CMK (cell line): ENCODE measurements at regions not wholly inside any gene's neighbourhood (a gene's known extent, or its start where the extent isn't known, plus 50 kb on each side); places are given as distances from the start of the nearest gene placed in this dataset.

ENCODE experiments used
- DNase-seq: peaks from one replicate; pipeline ENCODE4 v3.0.0-alpha.2; 2010; ENCODE audit warnings: low read depth

DNA sequence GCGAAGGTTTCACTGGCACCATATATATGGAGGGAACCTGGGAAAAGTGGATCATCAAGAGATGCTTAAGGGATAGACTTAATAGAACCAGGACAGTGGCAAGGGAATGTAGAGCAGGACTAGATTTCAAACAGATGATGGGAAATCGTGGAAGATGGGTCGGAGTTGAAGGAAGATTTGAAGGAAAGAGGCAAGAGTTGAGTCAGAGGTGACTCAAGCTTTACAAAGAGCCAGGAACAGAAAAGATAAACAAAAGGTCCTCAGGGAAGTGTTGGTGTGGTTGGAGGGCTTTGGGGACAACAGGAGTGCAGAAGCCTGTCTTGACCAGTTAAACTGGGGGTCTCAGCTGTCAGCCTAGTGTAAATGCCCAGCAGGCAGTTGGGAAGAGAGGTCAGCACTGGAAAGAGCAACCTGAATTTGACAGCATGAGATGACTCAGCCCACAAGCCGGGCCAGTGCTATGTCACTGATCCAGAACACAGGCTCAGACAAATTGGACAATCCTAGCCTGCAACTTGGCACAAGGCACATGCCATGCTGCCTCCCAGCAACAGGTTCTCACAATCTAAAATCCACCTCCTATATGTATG lies 230.5 kb downstream of the IDS start:
- no peak for DNase-seq

DNA sequence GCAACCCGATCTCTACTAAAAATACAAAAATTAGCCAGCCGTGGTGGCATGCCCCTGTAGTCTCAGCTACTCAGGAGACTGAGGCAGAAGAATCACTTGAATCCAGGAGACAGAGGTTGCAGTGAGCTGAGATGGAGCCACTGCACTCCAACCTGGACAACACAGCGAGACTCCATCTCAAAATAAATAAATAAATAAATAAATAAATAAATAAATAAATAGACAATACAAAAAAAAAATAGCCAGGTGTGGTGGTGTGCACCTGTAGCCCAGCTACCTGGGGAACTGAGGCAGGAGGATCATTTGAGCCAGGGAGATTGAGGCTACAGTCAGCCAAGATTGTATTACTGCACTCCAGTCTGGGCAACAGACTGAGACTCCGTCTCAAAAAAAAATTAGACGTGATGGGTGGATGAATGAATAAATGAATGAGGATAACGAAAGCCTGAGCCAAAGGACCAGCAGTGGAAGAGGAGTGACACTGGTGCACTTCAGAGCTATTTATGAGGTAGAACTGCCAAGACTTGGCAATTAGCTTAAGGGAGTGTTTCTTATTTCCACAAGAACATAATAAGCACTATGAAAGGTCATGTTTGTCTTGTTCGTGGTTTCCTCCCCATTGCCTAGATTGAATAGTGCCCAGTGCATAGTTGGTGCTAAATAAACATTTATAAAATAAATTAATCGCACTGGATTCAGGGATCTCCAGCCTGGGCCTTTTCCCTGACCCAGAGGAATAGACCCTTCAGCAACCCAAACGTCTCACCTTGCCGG lies 232.2 kb downstream of the IDS start:
- DNase-seq = no peak

DNA sequence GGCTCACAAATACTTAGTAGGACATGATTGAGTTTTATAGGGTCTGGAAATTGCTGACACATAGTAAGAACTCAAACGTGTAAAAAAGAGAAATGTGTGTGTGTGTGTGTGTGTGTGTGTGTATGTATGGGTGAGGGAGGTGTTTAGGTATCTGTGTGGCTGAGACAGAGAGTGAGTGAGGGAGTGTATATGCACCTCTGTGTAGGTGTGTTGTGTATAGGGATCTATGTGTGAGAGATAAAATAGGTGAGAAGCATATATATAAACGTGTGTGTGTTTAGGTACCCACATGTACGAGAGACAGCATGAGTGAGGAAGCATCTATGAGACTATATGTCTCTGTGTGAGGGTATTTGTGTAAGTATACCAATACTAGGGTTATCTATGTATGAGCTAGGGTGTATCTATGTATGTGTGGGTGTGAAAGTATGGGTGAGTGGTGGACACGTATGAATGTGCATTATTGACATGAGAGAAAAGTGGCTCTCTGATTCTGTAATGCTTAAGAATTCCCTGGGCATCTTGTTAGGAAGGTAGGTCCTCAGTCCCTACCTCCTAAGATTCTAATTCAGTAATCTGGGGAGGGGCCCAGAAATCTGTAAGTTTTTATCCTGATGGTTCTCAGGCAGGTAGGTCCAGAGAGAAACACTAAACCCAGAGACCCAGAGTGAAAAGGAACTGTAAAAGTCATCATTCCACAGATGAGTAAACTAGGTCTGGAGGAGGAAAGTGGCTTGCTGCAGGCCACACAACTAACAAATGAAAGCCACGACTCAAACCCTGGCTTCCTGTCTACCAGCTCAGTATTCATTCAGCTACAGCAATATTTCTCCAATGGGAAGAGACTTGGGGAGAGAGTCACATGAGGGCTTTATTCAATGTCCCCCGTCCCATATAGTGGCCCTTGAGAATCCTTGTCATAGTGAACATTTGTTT lies 237.0 kb downstream of the IDS start:
- no peak for DNase-seq

DNA sequence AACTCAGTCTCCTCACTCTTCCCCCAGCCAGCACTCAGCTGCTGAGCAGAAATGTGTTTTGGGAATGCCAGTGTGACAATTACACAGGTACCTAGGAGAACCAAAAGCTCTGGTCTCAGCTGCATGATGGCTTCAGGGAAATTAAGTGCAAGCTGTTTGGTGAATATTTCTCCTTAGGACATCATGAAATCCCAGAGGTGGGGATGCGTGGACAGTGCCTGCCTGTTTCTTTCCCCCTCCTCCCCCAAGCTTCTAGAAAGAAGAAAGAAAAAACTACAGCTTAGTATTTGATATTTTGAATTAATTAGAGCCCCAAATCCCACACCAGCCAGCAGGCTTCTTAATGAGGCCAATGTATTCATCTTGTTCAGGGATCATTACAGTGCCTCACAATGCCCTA lies 243.0 kb downstream of the IDS start:
- DNase-seq = no peak

DNA sequence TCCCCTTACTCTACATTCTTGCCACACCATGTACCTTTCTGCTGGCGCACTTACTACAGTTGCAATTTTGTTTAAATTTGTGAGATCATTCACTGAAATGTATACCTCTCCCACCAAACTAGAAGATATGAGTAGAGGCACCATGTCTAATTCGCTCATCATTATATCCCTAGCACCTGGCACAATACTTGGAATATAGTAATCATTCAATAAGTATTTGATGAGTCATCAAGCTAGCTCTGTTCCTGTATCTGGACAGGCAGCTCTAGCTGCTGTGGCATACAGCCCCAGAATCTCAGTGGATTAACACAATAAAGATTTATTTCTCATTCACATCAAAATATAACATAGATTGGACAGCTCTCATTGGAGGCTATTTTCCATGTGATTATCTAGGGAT lies 245.9 kb downstream of the IDS start:
- DNase-seq = no peak

DNA sequence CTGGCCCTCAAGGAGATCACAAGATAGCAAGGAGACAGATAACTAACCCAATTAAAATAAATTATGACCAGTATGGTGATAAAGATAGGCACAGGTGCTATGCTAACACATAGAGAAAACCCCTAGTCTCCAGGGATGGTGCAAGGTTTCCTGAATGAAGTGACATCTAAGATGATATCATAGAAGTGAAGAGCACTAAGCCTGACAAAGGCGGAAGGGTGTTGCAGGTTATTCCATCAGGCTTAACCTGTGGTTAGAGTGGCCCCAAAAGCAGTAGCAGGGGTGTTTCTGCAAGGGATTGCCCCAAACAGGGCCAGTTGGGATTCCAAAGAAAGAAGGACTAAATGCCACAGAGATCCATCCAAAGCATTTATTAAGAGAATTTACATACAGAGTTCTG lies 249.2 kb downstream of the IDS start:
- no peak for DNase-seq

DNA sequence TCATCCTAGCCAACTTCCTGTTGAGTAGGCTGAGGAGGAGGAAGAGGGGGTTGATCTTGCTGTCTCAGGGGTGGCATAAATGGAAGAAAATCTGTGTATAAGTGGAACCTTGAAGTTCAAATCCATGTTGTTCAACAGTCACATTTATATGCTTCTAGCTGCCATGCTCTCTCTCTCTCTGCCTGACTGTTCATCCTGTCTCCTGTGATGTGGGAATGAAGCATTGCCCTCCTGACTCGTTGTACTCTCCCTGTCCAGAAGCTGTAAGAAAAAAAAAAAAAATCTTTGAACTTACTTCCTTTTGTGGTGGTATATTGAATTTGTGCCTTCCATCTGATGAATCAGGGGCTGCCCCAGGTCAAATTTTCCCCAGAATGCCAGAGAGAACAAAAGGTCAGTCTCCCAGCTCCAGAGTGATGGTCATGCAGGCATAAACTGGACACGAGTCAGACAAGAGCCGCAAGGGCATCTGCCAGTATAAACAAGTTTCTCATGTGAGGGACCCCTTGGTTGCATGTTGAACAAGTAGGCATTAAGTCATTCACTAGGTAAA lies 257.0 kb downstream of the IDS start:
- no peak for DNase-seq

GRCh38 chrX:149230689-149231088 lies 274.4 kb downstream of the IDS start:
- DNase-seq = no peak

DNA sequence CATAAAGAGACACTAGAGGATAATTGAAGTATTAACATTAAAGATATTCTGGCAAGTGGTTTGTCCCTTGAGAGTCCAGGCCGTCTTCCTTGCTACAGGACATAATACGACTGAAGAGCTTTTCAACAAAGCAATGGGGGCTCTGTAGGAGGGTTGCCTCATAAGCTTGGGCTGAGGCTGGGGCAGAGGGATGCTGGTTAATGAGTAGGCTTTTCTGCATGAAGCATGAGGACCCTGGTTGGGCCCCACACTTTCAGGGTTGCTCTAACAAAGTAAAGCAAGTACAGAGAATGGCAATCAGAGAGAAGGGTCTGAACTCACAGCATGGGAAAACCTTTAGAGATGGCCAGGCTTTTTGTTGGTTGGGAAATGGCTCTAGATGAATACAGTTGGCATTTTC lies 281.3 kb downstream of the IDS start:
- DNase-seq = no peak

- no peak for DNase-seq
These were observed 283.1 kb downstream of the IDS start for GRCh38 chrX:149222040-149222439.

DNA sequence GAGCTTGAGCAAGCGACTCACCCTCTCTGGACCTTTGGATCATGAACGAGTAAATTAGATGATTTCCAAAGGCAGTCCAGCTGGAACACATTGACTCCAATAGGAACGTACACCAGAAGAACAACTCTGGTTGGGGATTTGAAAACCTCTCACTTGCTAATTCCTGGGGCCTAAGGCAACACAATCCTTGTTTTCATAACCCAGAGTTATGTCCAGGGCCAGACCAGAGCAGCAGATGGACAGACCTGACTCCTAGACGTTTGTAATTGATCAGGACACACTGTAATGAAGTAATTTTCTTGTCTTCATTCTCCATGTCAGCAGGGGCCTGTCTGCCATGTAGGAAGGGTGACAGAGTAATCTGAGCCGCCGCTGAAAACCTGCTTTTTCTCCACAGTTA lies 283.9 kb downstream of the IDS start:
- DNase-seq = no peak

GRCh38 chrX:149213264-149213663 lies 291.8 kb downstream of the IDS start:
- DNase-seq = no peak

DNA sequence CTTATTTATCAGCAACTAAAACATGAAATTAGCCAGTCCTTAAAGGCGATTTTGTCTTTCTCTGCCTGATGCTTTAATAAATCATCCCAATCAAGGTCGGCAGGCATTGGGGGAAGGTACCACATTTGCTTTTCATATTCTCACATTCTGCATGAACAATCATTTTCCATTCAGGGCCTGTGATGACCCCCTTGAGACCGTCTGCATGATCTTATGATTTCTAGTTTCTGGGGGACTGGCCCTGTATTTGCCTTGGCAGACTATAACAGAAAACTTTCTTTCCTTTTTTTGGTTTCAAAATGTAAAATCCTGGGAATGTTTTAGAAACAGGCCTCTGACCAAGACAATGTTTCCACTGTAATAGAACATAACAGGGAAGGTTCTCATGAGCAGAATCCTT lies 296.8 kb downstream of the IDS start:
- no peak for DNase-seq

DNA sequence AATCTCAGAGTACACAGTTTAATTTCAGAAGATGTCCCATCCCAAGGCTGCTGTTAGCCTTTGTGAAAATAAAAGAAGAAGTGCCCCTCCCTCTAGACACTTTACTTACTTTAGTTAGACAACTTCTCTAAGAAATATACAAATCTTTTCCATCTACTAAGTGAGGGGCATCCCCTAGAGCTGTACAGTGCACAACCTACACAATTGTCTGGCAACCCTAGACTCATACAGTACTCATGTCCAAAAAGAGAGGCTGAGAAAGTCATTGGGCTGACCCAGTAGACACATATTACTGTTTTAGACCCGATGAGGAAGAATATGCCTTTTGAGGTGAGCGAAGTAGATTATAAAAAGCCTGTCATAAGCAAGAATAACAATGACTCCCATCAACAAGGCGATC lies 297.6 kb downstream of the IDS start:
- no peak for DNase-seq

- DNase-seq = no peak
These were observed 299.2 kb downstream of the IDS start for GRCh38 chrX:149205937-149206336.

GRCh38 chrX:149205081-149205480 lies 300.0 kb downstream of the IDS start:
- no peak for DNase-seq

DNA sequence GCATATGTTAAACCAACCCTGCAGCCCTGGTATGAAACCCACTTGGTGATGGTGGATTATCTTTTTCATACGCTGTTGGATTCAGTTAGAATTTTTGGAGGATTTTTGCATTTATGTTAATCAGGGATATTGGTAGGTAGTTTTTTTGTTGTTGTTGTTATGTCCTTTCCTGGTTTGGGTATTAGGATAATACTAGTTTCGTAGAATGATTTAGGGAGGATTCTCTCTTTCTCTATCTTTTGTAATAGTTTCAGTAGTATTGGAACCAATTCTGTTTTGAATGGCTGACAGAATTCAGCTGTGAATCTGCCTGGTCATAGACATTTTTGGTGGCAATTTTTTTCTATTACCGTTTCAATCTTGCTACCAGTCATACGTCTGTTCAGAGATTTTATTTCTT lies 305.4 kb downstream of the IDS start:
- no peak for DNase-seq

- DNase-seq = no peak
These were observed 305.9 kb downstream of the IDS start for GRCh38 chrX:149198980-149199732.

DNA sequence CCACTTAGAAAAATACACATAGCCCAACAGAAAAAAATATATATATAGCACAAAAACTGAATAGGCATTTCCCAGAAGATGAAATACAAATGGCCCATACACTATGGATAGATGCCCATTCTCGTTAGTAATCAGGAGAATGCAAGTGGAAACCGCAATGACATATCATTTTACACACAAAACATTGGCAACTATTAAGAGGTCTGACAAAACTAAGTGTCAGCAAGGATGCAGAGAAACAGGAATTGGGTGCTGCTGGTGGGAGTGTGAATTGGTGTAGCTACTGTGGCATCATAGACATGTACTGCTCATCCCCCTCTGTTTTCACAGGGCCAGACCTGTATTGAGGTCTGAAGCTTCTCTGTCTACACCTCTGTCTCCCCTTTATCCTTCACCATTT lies 320.0 kb downstream of the IDS start:
- no peak for DNase-seq

DNA sequence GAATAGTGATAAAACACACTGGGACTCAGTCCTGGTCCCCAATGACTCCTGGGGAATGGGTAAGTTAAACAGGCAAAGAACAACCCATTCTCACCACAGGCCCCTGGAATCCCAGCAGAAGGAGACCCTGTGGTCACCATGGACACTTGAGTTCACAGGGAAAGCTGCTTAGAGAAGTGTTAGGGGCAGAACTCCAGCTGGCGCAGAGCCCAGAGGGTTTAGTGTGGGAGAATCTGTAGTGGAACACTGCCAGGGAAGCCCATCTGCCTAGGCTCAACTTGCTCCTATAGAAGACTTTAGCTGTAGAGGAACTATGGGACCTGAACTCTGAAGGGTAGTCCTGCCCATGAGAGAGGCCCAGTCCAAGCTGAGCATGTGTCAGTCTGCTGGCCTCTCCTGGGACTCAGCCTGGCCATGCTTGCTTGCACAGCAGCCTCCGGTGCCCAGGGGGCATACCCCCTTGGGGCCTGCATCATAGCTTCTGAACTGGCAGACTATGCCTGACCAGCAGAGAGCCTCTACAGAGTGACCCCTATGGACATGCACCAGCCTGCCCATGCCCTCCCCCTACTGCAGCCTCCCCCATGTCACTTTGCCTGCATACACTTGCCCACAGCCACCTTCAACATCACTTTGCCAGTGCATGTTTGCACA lies 343.5 kb downstream of the IDS start:
- no peak for DNase-seq

GRCh38 chrX:149157976-149158375 lies 347.1 kb downstream of the IDS start:
- no peak for DNase-seq
